A172 (cell line): ENCODE measurements at regions not wholly inside any gene's neighbourhood (a gene's known extent, or its start where the extent isn't known, plus 50 kb on each side); places are given as distances from the start of the nearest gene placed in this dataset.
"Not testable (repeated sequence)": the region's sequence is repeated elsewhere in the genome, so short reads cannot be mapped to it uniquely, and the experiment has no call there.

Experiments
- DNase-seq: peaks from one replicate; pipeline ENCODE4 v3.0.0-alpha.2; 2015; ENCODE audit warnings: low spot score

DNA sequence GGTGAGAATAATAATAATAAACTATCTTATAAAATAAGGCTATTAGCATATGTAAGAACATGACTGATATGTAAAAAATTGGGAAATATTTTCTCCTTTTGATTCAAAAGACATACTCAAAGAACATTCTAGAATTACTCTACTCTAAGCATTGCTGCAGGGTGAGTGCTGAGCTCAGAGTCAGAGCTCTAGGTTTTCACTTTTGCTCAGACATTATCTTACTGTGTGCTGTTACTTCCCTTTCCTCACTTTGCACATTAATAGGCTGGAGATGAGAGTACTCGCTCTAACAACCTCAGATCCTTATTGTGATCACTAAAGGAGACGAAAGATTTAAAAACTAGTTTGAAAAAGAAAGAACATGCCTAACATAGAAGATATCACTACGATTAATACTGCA, 99.4 kb upstream of the C9orf72 start:
- no peak for DNase-seq

DNA sequence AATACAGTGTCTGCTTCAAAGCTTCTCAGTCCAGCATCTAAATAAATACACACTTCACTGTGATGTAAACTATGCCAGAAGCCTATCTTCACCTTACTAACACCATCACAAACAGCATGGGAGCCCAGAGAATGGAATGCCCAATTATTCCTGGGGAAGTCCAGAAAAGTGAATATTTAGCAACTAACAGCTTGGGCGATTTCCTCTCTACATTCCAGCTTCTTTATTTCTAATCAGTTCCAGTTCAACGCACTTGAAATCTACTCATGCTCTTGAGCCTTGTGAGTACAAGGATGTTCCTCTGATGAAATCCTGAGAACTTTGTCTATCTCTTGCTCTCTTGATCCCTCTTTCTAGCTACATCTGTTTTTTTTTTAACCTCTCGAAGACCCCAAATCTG, 100.4 kb upstream of the C9orf72 start:
- peak; percentile 12 for DNase-seq

DNA sequence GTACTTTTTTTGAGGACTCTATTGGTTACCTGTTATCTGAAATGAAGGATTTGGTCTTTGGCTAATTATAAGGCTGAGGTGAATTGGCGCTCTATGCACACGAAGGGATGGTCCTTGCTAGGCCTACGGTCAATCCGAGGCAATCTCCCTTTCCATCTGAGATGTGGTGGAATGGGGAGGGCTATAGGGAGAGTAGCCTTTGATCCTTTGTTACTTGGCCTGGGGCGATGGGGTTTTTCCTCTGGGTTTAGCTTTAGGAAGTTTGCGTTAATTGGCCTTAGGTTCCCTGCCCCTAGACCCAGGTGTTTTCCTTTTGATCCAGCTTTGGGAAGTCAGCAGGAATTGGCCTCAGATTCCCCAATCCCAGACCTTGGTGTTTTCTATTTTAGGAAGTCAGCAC, 102.1 kb upstream of the C9orf72 start:
- no peak for DNase-seq

DNA sequence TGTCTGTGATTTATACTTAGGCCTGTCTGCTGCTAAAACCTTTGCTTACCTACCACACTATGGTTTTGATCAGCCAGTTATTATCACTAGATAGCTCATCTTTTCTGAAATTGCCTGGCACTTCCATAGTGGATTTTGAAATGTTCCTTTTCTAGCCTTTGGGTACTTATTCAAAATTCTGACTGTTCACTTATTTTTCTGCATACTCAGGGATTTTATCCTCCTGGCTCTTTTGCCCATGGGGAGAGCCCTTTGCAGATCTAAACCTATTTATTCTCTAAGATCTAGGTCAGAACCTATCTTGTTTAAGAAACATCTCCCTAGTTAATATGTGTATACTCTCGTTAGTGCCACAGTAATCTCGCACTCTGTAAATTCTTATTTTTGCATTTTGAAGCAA, 103.5 kb upstream of the C9orf72 start:
- no peak for DNase-seq

DNA sequence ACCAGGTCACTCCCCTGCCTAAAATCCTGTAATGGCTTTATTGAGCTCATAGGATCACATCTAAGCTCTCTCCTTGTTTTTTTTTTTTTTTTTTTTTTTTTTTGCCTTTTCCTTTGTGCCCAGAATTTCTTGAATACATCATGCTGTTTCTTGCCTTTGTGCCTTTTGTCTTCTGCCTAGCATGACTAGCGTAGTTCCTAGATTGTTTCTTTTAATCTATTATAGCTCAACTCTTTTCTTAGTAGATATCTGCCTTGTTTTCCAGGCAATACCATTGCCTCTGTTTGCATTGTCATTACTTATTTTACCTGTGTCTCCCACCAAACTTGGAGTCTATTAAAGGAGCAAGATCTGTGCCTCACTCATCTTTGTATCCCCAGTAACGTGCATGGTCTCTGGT, 106.1 kb upstream of the C9orf72 start:
- no peak for DNase-seq

DNA sequence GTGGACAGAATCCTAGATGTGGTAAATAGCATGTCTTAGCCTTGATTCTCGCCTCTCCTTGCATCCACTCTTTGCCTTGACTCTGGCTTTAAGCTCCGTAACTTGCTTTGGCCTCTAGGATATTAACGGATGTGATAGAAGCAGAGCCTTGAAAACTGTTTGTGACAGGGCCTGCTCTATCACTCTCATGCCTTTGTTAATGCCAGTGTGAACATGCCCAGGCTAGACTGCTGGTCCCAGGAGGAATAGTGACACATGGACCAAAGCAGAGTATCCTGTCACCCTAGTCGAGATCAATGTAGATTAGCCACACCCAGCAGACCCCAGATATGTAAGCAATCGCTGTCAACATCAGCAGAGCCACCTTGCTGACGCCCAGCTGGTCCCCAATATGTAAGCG, 109.9 kb upstream of the C9orf72 start:
- no peak for DNase-seq

DNA sequence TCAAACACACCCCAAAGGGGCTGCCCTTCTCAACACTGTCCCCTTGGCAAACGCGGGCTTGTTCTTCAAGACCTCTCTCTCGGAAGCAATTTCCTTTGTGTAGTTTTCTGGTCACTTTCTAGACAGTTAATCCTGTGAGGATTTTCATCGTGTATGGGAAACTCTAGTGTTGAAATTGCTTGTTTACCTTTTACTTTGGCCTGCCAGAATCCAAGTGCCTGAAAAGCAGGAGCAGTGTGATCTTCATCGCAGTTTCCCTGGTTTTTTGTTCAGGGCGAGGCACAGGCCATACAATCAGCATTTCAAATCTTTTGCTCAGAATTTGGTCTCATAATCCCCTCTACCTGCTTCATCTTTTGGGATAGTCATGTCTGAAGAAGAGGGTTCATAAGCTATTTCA, 115.7 kb upstream of the C9orf72 start:
- DNase-seq, result no peak

DNA sequence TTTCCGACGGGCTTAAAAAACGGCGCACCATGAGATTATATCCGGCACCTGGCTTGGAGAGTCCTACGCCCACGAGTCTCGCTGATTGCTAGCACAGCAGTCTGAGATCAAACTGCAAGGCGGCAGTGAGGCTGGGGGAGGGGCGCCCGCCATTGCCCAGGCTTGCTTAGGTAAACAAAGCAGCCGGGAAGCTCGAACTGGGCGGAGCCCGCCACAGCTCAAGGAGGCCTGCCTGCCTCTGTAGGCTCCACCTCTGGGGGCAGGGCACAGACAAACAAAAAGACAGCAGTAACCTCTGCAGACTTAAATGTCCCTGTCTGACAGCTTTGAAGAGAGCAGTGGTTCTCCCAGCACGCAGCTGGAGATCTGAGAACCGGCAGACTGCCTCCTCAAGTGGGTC, 117.5 kb upstream of the C9orf72 start:
- not testable (repeated sequence) for DNase-seq

DNA sequence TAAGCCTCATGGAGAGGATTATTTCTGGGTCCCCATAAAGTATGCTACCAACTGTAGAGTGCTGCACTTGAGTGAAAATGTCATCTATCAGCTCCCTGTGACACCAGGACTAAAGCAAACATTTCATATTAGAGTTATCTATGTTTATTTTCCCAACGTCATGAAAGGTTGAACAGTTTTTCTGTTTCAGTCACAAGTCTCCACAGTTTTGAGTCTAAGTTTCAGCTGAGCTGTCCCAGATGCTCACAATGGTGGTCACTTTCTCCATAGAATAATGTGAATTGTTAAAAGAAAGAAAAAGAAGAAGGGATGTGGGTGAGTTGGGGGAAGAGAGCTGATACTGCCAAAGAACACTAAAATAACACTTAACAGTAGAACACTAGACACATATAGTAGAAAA, 126.3 kb upstream of the C9orf72 start:
- DNase-seq, result no peak

DNA sequence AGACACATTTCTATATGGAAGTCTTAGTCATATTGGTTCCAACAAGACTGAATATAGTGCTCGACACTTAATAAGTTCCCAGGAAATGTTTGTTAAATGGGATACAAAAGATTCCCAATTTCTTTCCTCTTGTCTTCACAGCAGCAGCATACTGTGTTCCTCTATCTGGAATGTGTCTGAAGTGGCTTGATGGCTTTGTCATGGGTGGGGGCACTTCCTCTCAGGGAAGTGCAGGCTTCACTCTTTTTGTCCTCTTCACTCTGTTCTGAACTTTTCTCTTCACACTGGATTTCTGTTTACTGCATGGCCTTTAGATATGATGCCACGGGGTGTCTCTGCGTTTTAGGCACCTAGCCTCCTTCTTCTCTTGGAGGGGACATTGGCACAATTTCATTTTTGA, 127.7 kb upstream of the C9orf72 start:
- DNase-seq, result no peak

DNA sequence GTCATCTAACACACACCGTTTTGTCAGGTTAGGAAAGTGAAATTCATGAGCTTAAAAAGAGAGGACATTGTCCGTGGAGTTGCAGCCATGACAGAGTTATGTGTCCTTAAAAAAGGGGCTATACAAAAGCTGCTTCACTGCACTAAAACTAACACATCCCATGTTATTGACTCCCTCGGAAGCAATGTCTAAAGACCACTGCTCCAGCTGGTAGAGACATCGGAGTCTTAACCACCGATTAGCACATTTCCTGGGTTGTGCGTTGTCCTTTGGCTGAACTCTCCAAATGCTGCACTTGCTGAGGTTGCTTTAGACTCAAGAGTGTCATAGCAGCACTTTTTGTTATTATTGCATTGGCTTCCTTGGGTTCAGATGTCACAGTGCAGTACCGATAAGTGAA, 128.3 kb upstream of the C9orf72 start:
- no peak for DNase-seq

DNA sequence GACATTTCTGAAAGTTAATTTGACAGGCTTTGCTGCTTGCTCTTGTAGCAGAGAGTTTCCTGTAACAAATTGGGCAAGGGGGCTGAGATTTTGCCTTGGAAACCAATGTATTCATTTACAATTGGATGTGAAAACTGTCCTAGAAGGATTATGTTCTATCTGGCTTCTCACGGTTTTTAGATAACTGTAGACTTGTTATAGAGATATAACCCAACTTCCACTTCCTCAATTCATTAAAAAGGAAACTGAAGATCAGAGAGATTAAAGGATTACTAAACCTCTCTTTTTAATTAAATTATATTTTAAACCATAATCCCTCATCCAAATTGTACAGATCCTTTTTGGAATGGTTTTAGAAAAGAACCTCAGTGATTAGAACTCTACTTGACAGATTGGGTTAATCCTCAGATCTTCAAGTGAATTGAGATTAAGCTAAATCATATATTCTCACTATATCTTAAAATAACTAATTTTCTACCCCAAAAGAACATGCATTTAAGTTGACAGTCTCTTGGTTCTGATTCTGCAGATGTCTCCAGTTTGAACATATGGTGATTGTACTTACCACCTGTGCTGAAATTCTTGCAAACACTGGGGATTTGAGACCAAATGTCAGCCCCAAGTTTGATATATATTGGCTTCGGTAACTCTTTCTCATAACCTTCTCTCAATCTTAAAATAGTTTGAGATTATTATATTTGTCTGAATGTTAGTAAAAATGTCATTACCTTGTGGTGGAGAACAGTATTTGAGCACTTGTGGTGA, 130.1 kb upstream of the C9orf72 start:
- DNase-seq, result no peak

DNA sequence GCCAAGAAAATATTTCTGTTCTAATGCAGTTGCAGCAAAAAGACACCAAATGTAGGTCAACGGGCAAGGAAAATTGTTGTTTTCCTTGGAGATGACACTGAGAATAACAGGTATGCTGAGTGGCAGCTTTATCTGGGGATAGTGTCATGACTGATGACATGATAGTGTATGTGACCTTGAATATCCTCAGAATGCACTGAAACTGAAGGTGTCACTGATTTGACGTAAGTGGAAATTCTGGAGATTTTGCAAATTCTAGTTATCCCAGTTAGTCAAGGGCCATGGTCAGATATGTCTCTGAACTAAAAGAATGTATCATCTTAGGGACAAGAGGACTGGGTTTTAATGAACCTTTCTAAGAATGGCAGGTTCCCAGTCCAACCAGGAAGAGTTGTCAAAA, 138.0 kb upstream of the C9orf72 start:
- DNase-seq, result no peak

DNA sequence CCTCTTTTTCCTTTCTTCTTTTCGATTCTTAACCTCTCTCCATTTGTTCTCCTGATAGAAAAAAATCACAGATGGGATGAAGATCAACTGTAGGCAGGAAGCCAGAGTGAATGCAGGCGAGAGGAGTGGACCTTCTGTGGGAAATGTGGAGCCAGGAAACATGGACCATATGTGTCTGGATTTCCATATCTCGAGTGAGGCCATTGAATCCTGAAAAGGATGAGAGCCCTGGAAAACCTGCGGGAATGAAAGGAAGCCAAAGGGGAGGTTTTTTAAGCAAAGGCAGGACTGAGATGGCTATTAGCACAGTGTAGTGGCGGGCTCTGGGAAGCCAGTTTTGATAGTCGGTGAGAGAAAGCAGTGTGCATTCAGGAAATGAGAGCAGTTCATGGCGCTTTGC, 139.5 kb upstream of the C9orf72 start:
- no peak for DNase-seq

DNA sequence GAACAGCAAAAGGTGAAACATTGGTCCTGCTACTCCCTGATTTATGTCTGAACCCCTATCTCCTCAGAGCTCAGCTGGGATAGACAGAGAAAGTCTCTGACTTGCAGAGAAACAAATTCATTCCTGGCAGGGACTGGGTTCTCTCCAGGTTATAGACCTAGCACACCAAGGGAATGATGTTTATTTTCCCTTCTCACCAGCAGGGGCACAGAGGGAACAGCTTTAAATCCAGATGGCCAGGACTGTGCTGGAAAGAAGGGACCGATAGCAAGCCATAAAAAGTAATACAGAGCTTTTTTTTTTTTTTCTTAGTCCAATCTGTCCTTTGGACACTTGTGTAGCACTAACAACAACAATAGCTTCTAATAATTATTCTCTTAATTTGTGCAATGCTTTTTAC, 141.1 kb upstream of the C9orf72 start:
- no peak for DNase-seq

DNA sequence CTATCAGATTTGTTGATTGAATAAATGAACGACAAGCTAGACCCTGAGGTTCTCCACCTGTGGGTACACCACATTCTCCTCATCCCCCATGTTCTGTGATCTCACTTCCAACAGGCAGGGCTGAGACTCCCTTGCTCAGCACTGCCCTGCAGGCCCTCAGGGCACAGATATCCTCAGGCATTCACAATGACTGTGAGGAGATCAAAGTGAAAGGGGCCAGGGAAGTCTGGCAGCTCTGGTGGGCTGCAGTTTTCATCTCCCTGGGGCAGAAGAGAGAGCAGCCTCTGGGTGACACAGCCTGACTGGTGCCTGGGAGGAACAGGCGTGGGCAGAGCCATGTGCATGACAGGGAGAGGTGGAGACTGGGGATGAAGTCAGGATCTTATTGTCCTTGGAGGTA, 142.4 kb upstream of the C9orf72 start:
- DNase-seq, result no peak

DNA sequence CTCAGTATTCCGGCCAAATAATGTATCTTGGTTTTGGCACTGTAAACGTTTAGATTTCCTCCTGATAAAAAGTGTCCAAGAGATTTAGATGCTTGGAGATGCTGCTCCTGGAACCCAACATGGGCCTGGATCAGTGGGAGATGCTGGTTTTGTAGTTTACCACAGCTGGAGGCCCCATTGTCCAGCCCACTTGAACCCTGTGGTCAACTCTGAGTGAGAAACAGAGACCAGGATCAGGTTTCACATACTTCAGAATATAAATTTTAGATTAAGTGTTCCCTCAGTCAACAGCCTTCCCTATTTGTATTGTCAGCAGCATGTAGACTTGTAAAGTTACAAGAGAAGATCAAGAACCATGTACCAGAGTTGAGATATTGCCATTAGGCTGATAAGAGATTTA, 144.7 kb upstream of the C9orf72 start:
- DNase-seq, result no peak

DNA sequence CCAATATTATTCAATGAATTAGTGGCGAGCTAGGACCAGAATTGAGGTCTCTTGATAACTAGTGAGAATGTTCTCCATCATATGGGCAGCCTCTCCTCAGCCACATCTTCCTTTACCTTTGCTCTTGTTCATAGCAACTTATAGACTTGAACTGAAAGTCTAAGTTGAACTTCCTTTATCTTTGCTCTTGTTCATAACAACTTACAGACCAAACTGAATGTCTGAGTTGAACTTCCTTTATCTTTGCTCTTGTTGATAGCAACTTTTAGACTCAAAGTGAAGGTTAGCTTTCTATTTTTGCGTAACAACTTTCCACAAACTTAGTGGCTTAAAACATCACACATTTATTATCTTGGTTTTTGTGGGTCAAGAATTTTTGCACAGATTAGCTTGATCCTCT, 146.4 kb upstream of the C9orf72 start:
- DNase-seq, result no peak

DNA sequence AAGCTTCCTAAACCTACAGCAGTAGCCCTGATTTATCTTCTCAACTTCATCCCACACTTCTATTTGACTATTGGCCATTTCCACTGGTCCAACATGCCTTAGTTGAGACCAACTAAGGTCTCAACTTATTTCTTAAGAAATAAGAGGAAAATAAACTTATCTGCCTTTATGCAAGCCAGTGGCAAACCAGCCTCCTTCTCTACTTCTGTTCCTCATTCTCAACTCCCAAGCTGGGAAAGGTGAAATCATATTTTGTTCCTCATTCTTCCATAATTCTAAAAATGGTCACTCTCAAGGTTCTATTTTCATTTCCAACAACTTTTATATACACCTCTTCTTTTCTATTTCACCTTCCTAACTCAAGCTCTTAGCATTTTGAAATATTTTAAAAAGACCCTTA, 149.6 kb upstream of the C9orf72 start:
- DNase-seq, result no peak

DNA sequence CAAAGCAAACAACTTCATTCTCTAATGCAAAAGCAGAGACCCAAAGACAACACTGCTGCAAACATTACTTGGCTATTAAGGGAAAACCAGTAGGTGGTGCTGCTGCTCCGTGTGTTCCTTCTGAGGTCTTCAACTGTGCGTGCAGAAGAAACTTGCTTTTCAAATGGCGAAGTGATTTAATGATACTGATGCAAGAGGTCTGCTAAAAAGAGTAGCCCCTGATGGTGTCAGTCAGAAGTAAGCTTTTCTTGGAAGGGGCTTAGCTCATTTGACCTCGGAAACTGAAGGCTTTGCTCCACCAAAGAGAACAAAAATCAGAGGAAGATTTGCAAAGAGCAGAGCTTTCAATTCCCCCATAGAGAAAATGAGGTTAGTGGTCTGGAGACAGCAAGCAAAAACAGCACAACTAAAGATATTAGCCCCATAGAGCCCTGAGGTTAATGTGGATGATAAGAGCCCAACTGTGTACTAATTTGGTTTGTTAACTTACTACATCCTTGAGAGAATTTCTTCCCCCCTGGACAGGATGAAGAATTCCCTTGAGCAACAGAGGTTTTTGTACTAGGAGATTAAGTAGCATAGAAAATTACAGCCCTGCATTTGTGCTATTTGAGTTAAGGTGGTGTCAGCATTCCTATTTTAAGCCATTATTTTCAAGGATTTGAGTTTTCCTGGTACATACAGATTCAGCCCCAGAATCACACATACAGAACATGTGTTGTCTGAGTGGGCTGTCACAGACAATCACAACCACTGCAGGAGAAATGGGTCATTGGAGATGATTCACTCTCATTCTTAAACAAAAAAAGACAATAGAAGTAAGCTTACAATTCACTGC, 153.2 kb upstream of the C9orf72 start:
- peak; percentile 60 for DNase-seq

DNA sequence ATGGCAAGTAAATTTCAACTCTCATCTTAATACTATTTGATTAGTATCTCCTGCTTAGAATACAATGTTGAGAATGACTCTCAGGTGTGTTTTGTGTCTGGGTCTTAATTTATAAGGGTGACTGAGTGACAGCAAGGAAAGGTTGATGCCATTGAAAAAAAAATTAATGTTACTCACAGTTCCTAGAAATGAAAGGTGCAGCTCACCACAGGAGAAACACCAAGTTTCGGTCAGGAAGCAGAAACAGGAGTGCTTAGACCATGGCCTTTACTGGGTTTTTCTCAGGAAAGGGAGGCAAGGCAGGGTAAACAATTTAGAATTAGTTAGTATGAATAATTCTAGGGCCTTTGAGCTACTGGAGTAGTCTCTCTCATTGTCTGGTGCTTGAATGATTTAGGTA, 159.2 kb upstream of the C9orf72 start:
- no peak for DNase-seq

DNA sequence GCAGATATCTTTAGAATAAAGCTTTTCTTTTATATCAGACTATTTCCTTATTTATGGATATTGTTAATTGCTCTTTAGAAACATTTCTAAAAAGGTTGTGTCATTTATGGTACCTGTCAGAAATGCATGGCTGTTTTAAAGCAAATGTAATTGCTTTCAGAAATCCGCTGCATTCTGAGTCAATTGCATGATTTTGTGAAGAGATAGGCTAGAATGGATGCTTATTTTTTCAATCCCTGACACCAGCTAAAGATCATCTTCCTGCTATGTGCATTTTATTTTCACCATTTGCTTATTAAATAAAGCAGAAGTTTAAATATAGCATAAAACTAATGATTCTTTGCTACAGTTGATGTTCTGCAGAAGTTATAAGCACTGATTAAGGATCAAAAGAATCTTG, 170.2 kb upstream of the C9orf72 start:
- no peak for DNase-seq

DNA sequence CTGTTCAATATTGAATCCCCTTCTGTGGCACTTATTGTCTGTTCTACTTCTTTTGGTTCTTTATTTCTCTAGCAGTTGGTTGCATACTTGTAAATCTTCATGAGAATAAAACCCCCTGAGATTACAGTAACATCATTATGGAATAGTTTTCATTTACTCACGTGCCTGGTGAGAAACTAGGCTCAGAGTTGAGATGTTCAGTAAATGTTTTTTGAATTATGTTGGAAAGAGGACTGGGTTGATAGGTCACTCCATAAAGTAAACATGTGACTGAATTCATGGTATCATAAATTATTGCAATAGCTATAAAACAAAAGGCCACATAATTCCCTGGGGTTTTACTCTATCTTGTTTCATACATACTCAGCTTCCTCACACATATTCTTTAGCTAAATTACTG, 174.2 kb upstream of the C9orf72 start:
- no peak for DNase-seq

DNA sequence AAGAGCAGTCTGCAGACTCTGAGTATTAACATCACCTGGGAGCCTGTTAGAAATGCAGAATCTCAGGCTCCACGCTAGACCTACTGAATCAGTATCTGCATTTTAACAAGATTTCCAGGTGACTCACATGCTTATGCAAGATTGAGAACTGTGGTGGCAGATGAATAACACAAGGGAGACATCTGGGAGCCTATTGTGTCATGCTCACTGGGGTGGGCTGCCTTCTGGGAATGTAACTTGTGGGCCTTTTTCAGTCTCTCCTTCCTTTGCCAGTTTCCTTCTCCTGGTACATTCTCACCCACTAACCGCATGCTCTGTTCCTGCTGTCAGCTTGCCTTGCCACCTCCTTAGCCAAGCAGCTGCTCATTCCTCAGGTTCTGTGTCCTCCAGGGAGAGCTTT, 176.6 kb upstream of the C9orf72 start:
- no peak for DNase-seq
